ENCODE measurements at regions not wholly inside any gene's neighbourhood (a gene's known extent, or its start where the extent isn't known, plus 50 kb on each side); places are given as distances from the start of the nearest gene placed in this dataset.
A peak's percentile ranks its signal among the peaks of the same experiment; 100 is the strongest.

DNA sequence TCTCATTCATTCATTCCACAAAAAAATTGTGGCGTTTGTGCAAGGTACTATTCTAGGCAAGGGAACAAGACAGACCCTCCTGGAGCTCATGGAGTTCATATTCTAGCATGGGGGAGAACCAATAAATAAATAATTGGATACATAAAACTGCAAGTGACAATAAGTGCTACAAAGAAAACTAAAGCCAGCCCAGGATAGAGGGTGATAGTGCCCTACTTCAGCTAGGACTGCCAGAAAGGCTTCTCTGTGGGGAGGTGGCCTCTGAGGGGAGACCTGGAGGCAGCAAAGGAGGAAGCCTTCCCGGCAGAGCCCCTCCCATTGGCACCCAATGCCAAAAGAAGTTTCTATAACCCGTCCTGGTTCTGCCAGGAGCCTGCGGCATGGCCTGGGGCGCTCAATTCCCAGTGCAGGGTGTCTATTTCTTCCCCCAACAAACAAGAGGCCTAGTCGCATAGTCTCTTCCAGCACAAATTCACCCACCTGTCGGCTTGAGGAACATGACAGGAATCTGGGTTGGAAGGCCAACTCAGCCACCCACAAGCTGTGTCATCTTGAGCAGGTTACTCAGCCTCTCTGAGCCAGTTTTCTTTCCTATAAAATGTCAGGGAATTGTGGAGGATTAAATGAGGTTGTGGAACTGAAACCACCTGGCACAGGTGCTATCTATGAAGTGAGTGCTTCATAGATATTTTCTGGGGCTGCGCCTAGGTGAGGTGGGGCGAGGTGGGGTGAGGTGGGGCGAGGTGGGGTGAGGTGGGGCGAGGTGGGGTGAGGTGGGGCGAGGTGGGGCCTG is 94.3 kb downstream of the ZFP36L2 start:
- Histone ChIP-seq H3K9me3 (no peaks in the 10 kb centered on the region), H3K4me1 (peaks cover 23 to 100% of the 10 kb centered on the region in 2 donors), H3K36me3 (no peaks in the 10 kb centered on the region), H3K27me3 (no peaks in the 10 kb centered on the region), H3K27ac (peak overlapping the region; percentile 70 to 96), H3K4me3 (no peak overlapping the region)
- DNase-seq = no peak
- TF ChIP-seq, protein P1, sequence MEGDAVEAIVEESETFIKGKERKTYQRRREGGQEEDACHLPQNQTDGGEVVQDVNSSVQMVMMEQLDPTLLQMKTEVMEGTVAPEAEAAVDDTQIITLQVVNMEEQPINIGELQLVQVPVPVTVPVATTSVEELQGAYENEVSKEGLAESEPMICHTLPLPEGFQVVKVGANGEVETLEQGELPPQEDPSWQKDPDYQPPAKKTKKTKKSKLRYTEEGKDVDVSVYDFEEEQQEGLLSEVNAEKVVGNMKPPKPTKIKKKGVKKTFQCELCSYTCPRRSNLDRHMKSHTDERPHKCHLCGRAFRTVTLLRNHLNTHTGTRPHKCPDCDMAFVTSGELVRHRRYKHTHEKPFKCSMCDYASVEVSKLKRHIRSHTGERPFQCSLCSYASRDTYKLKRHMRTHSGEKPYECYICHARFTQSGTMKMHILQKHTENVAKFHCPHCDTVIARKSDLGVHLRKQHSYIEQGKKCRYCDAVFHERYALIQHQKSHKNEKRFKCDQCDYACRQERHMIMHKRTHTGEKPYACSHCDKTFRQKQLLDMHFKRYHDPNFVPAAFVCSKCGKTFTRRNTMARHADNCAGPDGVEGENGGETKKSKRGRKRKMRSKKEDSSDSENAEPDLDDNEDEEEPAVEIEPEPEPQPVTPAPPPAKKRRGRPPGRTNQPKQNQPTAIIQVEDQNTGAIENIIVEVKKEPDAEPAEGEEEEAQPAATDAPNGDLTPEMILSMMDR (IDR thresholded peaks at IDR 0.05) = no peak
- intact Hi-C loops (cut with DNase I) = loop anchor here in 1 of 2 donors (10.0 kb wide), 1 partner anchor 93 kb away; the partner anchor contains the start of gene ZFP36L2
- ATAC-seq = no peak

DNA sequence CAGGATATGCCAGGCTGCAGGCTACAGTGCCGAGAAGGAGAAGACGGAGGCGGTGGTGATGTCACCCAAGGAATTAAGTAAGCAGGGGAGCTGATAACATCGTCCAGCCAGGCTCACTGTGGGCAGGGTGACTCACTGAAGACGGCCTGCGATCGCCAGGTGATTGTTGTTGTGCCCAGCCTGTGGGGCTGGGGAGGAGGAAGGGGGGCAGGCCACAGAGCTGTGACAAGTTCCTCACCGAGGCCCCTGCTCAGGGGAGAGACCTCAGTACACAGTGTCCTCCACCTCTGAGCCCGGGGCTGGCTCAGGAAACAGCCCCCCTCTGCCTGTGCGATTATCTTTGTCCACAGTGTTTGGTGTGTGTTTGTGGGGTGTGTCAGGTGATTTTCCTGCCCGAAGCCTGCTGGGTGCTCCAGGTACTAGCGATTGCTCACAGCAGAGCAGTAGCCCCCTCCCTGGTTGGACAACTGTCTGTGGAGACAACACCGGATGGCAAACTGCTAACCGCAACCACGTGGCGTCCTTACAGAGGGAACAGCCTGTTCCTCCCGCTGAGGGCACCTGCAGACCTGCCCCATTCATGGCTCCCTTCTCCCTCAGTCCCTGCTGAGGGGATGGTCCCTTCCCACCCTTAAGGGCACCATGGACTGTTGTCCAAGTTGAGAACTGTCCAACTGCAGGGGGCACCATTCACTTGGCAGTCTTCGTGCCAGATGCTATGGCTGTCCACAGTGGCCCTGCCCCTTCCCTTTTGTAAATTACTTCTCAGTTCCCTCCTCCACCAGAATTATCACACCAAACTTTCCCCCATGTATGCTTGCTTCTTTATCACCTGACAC is 95.1 kb downstream of the ZFP36L2 start:
- intact Hi-C loops (cut with DNase I) = loop anchor here in 1 of 2 donors (10.0 kb wide), 1 partner anchor 94 kb away; the partner anchor contains the start of gene ZFP36L2
- no peaks in the 10 kb centered on the region for H3K9me3 ChIP-seq
- H3K4me3 ChIP-seq = peak overlapping the region in 1 of 2 donors; percentile 9
- TF ChIP-seq, protein P1 (IDR thresholded peaks at IDR 0.05) = peak; percentile 28 to 61
- ATAC-seq = peak; percentile 54
- H3K4me1 ChIP-seq = peaks cover 23 to 99% of the 10 kb centered on the region in 2 donors
- H3K36me3 ChIP-seq = no peaks in the 10 kb centered on the region
- DNase-seq = peak in 2 of 4 donors; percentile 86 to 92
- peak overlapping the region; percentile 70 to 96 for H3K27ac ChIP-seq
- H3K27me3 ChIP-seq = no peaks in the 10 kb centered on the region

DNA sequence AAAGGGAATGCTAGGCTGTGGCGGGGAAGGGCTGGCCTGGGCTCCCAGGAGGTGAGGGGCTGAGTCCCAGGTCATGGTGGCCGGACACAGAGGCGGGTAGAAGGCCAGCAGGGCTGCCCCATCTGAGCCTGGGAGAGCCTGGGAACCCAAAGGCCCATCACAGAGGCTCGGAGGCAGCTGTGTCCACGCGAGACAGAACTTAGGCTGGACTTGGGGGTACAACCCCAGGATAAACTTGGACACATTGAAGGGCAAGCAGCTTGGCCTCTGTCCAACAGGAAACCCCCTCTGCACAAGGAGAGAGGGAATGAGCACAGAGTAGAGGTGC is 95.9 kb downstream of the ZFP36L2 start:
- no peak for ATAC-seq
- H3K36me3 ChIP-seq = no peaks in the 10 kb centered on the region
- intact Hi-C loops (cut with DNase I) = loop anchor here in 1 of 2 donors (10.0 kb wide), 1 partner anchor 94 kb away; the partner anchor contains the start of gene ZFP36L2
- H3K27me3 ChIP-seq = no peaks in the 10 kb centered on the region
- no peaks in the 10 kb centered on the region for H3K9me3 ChIP-seq
- DNase-seq = peak in 1 of 4 donors; percentile 80
- H3K4me3 ChIP-seq = peak overlapping the region in 1 of 2 donors; percentile 9
- peak overlapping the region; percentile 70 to 96 for H3K27ac ChIP-seq
- TF ChIP-seq, protein P1 (IDR thresholded peaks at IDR 0.05) = no peak
- H3K4me1 ChIP-seq = peaks cover 23 to 91% of the 10 kb centered on the region in 2 donors

DNA sequence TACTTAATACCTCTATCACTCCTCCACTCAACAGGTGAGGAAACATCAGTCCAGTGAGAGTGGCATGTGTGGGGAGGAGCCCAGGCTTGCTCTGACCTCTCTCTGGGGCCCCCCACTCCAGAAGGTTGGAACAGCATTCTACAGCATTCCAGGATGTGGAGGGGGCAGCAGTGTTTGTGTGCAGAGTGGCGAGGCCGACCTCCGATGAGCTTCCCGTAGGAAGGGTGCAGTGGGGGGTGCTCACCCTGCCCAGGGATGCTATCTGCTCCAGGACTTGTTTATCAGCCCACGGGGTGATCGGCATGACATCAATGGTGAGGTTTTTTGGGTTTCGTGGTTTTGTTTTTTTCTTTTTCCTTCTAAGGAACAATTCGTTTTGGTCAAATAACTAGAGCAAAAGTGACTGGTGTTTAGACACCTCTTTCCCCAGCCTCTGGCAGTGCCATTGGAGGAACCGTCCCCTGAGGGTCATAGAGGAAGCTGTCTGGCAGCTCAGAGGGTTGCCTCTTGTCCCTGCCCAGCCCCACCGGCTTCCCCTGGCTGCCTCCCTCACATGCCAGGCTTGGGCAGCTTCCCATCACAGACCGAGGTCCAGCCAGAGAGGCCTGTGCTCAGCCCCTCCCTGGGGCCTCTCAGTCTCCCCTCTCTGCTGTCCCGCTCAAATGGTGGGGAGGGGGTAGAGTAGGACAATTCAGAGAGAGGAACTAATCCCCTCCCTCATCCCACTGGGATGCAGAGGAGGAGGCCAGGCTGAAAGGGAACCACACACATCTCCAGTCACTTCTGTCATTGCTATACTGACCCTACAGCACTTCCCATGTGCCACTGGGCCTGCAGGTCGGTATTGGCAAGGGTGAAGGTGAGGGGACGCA is 96.5 kb downstream of the ZFP36L2 start:
- ATAC-seq (peak; percentile 18), DNase-seq (peak in 2 of 4 donors; percentile 73 to 91)
- Histone ChIP-seq H3K27me3 (no peaks in the 10 kb centered on the region), H3K4me1 (peaks cover 23 to 85% of the 10 kb centered on the region in 2 donors), H3K36me3 (no peaks in the 10 kb centered on the region), H3K4me3 (no peak overlapping the region), H3K27ac (peak overlapping the region; percentile 70 to 96), H3K9me3 (no peaks in the 10 kb centered on the region)
- intact Hi-C loops (cut with DNase I) = loop anchor here in 1 of 2 donors (10.0 kb wide), 1 partner anchor 95 kb away; the partner anchor contains the start of gene ZFP36L2
- TF ChIP-seq, protein P1 (IDR thresholded peaks at IDR 0.05) = no peak
